ENCODE measurements at regions not wholly inside any gene's neighbourhood (a gene's known extent, or its start where the extent isn't known, plus 50 kb on each side); places are given as distances from the start of the nearest gene placed in this dataset.

DNA sequence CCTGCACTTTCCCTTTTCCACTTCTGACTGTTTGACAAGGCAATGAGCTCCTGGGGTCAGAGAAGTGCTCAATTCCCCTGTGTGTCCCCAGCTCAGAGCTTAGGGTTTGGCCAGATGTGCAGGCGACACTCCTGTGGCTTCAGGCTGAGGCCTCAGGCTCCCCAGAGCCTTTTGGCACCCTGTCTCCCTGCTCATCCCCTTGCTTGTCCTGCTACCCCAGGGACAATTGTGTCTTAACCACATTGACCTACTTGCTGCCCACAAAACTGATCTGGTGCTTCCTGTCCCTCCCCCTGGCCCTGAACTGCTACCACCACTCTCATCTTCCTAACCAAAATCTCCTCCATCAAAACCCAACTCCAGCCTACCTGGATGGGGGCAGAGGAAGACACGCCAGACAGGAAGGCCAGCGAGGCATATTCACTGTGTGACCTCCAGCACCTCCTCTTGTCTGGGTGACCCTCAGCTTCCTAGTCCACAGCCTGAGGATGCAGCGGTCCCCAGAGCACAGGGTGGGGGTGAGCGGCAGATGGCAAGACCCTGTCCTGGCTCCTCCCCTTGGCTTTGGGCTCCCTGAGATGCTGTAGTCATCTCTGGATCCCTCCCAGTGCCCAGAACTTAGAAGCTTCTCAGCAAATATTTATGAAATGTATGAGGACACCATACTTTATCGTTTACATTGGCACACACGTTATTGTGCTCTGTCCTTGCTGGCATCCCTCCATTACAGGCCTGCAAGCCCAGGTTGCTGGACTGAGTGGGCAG is 98.9 kb upstream of the SLC6A6 start:
- ATAC-seq = no peak
- intact Hi-C loops (cut with DNase I) = no loop called here
- no peak for DNase-seq (ENCODE audit: low spot score)

DNA sequence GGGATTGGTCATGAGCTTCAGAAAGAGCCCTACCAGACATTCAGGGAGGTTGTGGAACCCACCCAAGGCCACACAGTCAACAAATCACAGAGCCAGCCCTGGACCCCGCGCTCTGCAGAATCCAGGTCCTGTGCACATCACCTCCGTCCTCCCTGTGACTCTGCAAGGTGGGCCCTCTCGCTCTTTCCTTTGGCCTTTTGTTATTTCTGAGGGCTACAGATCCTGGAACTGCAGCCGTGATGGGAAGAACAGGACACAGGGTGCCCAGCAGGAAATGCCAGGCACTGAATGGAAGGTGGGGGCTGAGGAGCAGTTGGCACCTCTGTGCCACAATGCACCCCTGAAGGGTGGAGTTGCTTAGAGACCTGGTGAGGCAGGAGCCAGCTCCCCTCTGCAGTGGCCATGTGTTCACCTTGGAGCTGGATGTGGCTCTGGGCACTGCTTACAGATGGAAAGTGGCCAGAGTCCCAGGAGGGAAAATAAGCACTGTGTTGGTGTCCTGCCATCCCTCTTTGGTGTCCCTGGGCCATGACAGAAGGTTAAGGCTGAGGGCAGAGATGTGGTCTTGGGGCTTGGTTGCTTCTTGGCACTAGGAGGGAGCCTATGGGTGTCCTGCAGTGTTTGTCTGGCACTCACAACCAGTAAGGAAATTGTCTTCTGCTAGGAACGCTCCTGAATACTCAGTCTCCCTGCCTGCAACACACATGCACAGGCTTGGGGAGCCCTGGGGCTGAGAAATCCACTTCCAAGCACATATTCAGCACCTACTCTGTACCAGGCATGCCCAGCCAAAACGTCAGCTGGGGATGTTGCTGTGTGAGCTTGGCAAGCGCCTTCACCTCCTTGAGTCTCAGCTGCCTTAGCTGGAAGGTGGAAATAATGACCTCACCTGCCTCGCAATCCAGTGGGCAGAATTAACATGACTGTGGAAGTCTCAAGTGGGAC is 98.0 kb upstream of the SLC6A6 start:
- intact Hi-C loops (cut with DNase I) = no loop called here
- no peak for ATAC-seq
- no peak for DNase-seq (ENCODE audit: low spot score)

DNA sequence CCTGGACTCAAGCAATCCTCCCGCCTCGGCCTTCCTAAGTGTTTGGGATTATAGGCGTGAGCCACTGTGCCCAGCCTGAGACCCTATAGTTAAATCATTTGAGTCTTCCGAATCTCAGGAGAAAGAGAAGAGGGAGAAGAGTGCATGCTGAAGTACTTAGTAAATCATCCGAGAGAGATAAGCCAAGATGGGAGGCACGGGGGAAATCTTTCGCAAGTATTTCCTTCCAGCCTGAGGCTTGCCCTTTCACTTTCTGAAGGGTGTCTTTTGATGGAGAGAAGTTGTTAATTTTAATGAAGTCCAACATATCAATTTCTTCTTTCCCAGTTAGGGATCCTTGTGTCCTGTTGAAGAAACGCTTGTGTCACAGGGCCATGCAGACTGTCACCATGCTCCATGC is 97.1 kb upstream of the SLC6A6 start:
- intact Hi-C loops (cut with DNase I) = no loop called here
- DNase-seq (ENCODE audit: low spot score) = no peak

DNA sequence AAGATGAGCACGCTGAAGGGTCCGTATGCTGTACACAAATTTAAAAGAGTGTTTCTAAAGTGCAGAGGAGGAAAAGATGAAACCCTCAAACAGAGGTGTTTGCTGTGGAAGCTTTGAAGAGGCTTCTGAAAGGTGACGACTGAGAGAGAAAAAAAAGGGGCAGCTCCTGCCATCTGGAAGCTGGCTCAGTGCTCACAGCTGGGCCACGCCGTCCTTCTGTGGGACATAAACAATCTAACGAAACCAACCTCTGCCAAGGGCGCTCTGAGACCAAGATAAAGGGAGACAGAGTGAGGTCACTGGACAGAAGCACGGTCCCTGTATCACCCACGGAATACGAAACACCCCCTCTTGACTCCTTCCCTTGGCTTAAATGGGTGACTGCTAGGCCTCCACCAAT is 96.3 kb upstream of the SLC6A6 start:
- intact Hi-C loops (cut with DNase I) = no loop called here
- ATAC-seq (no peak), DNase-seq (ENCODE audit: low spot score) (no peak)

More for the DNA sequence above, 97.1 kb upstream of the SLC6A6 start:
- ATAC-seq = peak; percentile 41

DNA sequence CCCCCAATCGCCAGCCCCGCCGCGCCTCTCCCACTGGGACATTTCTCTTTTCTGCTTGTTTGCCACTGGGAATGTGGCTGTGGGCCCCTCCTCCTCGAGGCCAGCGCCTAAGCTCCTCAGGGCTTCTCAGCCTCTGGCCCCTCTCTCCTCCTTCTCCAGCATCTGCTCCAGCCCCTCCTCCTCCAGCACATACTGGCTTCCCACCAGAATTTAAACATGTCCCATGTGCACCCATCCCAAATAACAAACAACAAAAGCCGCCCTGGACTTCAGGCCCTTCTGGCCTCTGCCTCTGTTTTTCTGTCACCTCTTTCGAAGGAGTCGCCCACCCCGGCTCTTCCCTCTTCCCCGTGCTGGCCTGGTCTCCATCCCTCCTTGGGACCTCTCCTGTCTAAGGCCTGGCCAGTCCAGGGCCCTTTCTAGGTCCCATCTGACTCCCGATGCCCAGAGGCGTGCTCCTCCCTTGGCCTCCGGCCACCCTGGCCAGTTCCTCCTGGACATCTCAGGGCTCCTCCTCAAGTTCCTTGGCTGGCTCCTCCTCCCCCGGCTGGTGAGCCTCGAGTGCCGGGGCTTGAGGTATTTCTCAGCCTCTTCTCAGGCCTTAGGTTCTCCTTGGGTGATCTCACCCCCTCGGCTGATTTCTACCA is 94.6 kb upstream of the SLC6A6 start:
- intact Hi-C loops (cut with DNase I) = no loop called here
- ATAC-seq (peak; percentile 38), DNase-seq (ENCODE audit: low spot score) (no peak)

DNA sequence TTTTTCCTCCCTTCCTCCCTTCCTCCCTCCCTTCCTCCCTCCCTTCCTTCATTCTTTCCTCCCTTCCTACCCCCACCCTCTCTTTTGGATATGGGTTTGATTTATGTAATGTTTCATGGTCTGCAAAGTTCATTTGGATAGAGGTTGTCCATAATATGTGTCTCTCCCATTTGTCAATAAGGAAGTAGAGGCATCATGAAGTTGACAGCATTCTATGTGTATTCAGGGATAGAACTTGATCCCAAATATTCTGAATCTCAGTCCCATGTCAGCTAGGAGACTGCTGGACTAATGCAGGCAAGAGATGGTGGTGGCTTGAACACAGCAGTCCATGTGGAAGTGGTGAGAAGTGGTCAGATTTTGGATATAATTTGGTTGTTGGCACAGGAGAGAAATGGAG is 90.7 kb upstream of the SLC6A6 start:
- no peak for ATAC-seq
- intact Hi-C loops (cut with DNase I) = no loop called here
- no peak for DNase-seq (ENCODE audit: low spot score)

DNA sequence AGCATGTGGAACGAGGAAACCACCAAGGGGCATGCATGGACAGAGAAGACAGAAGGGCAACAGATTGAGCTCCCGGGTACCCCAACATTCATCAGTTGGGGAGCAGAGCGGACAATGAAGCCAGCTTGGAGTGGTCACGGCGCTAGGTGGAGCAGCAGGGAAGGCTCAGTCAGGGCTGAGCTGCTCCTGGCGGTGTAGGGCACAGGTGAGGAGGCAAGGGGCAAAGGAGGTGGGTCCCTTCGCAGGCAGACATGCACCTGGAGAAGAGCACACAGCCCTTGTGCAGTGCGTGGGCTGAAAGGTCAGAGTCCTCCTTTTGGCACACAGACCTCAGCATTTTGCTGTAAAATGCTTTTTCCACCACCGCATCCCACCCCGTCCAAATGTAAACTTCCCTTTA is 90.0 kb upstream of the SLC6A6 start:
- DNase-seq (ENCODE audit: low spot score) (no peak), ATAC-seq (no peak)
- intact Hi-C loops (cut with DNase I) = no loop called here

DNA sequence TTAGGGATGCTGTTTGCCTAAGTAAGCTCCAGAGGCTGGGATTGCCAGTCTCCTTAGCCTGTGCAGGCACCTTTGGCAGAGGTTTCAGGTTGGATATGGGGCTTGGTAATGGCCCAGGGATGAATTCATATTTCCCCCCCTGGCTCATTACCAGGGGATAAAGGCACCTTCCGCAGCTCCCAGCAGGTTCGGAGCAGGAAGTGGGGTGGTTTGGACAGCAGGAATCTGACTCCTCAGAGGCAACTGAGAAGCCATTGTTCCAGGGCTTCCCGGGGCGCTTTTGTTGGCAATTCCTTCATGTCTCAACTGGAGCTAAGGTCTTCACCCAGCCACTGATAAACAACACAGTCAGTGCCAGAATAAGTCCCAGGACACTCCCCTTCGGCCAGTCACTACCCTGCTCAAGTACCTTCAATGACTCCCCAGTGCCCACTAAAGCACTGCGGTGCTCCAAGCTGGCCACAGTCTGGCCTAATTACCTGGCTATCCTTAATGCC is 85.3 kb upstream of the SLC6A6 start:
- ATAC-seq (peak; percentile 61), DNase-seq (ENCODE audit: low spot score) (no peak)
- intact Hi-C loops (cut with DNase I) = no loop called here

DNA sequence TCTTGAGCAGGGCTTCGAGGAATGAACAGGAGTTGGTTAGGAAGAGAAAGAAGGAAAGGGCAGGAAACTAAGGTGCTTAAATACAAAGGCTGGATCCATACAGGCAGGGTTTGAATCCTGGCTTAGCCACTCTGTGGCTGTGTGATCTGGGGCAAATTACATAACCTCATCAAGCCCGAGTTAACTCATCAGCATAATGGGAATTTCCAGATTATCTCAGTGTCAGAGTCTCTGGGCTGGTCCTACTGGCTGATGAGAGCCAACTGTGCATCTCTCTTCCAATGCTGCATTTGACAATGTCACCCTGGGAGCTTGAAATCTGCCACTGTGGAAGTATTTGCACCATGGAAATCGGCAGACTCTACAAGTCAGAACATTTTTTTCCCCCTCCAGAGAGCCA is 83.8 kb upstream of the SLC6A6 start:
- intact Hi-C loops (cut with DNase I) = no loop called here
- no peak for ATAC-seq
- DNase-seq (ENCODE audit: low spot score) = no peak

DNA sequence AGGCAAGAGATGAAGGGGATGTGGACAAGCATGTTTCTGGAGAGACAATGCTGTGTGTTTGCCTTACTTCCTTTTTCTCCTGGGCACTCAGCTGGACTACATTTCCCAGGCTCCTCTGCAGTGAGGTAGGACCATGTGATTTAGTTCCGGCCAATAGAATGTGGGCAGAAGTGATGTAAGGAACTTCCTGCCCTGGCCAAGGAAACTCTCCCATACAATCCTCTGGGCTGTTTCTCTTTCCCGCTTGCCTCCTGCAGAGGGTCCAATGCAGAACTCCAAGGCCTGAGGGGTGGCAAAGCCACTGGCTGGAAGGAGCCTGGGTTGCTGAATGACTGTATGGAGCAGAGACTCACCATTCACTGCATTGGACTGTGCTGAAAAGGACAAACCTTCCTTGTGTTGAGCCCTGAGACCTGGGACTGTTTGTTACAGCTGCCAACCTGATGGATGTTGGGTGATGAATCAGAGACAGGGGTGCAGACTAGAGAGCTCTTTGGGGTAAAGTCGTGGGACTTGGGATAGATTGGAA is 82.7 kb upstream of the SLC6A6 start:
- ATAC-seq (no peak), DNase-seq (ENCODE audit: low spot score) (no peak)
- intact Hi-C loops (cut with DNase I) = no loop called here

DNA sequence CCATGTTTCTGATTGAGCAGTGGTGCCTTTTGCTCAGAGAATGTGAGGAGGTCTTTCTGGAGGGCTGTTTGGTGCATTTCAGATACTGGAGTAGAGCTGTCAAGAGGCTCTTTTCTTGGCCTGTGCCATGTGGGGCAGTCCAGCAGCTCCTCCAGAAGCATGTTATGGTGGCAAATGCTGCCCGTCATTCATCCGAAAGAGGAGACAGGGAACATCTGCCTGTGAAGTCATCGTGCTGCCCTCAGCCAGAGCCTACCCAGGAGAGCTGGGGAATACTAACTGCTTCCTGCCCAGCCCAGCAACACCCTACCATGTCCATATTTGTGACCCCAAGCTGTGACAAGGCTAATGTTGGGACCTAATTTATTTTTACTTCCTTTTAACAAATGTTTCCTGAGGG is 82.2 kb upstream of the SLC6A6 start:
- intact Hi-C loops (cut with DNase I) = no loop called here
- DNase-seq (ENCODE audit: low spot score) (no peak), ATAC-seq (no peak)

DNA sequence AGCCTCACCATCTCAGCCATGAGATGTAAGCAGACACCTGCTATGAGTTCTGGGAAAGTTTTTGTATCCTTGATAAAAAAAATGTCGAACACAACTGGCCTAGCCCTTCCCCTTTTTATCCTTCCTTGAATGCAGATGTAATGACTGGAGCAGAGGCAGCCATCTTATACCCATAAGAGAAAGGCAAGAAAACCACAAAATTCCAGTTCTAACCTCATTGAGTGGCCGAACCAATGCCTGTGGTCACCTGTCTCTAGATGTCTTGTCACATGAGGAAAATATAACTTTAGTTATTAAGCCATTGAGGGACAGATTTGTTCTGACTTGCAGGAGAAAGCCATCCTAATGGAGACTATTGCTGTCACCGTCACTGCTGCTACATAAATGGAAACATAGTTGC is 80.4 kb upstream of the SLC6A6 start:
- intact Hi-C loops (cut with DNase I) = no loop called here
- no peak for ATAC-seq
- no peak for DNase-seq (ENCODE audit: low spot score)

DNA sequence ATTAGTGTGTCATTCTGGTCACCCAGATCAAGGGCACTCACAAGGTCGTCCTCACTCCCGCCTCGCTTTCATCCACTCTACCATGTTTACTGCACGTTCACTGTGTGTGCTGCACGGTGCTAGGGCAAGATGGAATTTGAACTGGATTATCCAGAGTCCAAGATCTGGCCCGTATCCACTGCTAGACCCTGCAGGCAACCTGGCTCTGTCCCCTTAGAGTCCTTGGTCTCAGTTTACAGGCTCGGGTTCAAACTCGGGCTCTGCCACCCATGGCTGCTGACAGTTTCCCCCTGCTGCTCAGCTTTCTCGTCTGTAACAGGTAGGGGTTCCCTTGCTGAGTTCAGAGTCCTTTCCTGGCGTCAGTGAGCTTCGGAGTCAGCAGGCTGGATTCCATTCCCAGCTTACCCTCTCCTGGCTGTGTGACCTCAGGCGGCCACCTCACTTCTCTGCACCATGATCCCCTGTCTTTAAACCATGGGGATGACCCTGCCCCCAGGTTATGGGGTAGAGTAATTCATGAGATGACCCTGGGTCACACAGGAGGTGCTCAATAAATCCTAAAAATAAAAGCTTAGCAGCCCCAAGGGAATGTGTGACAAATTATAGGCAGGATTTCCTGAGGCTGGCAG is 79.6 kb upstream of the SLC6A6 start:
- intact Hi-C loops (cut with DNase I) = no loop called here
- no peak for DNase-seq (ENCODE audit: low spot score)
- no peak for ATAC-seq

DNA sequence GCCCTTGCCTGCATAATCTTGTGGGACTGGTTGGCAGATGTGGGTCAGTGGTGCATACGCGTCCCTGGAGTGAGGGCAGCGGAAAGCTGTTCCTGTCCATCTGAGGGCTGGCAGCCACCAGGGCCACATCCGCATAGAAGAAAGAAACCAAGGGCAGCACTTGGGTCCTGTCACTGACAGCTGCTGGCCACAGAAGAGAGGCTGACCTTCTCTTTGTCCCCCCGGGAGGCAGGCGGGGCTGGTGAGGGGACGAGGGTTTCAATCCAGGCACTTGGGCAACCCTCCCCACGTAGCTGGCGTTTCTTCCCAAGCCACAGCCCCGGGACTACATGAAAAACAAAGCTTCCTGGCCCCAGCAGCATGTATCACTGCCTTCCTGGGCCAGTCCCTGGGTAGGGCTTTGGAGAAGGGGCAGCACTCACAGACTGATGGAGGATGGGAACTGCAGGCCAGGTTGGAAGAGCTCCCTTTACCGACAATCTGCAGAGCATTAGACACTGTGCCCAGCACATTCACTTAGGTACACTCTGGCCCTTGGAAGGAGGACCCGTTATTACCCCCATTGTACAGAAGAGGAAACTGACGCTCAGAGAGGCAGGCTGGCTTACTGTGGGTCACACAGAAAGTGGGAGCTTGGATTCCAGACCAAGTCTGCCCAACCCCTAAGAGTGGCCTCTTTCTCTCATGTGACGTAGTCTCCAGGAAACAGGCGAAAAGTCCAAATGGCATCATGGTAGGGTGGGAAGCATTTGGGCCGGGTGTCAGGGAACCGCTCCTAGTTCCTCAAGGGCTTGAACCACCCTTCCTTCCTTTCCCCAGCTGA is 78.8 kb upstream of the SLC6A6 start:
- DNase-seq (ENCODE audit: low spot score) = no peak
- intact Hi-C loops (cut with DNase I) = no loop called here
- no peak for ATAC-seq

DNA sequence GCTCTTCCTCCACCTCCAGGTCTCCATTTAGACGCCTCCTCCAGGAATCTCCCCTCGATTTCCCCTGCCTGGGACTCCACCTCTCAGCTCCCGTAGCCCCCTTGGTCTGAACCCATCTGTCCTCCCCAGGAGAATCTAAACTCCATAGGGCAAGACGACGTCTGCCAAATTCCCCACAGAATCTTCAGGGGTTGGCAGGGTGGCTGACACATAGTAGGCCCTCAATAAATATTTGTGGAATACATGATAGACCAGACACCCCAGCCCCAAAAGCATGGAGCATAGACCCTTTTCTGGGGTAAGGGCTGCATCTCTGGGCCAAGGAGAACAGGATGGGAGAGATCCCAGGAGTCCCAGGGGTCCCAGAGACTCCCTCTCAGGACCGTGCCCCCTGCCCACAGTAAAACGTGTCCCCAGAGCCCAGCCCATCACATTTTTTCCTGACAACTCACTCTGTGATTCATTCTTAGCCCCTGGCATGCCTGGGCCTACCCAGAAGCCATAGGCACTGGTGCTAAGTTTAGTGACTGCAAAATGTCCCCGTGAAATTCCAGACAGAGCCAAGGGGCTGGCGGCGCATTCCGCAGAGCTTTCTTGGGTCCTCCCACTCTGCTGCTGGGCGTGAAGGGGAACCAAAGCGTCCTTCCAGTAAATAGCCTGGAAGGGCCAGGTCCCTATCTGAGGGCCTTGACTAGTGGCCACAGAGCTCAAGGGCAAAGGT is 78.0 kb upstream of the SLC6A6 start:
- intact Hi-C loops (cut with DNase I) = no loop called here
- DNase-seq (ENCODE audit: low spot score) = no peak
- no peak for ATAC-seq

DNA sequence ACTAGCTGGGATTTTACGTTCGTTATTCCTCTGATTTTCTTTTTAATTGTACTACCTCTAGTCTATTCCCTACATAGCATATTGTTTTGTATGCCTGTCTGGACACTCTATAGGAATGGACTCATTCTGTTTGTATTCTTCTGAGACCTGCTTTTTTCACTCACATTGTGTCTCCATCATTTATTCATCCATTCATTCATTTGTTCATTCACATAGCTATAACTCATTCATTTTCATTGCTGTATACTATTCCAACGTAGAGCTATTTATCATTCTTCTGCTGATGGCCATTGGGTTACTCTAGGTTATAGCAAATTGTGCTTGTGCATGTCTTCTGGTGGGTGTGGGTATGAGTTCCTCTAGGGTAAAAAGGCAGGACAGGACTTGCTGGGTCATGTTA is 74.0 kb upstream of the SLC6A6 start:
- DNase-seq (ENCODE audit: low spot score) = no peak
- intact Hi-C loops (cut with DNase I) = no loop called here
- no peak for ATAC-seq

DNA sequence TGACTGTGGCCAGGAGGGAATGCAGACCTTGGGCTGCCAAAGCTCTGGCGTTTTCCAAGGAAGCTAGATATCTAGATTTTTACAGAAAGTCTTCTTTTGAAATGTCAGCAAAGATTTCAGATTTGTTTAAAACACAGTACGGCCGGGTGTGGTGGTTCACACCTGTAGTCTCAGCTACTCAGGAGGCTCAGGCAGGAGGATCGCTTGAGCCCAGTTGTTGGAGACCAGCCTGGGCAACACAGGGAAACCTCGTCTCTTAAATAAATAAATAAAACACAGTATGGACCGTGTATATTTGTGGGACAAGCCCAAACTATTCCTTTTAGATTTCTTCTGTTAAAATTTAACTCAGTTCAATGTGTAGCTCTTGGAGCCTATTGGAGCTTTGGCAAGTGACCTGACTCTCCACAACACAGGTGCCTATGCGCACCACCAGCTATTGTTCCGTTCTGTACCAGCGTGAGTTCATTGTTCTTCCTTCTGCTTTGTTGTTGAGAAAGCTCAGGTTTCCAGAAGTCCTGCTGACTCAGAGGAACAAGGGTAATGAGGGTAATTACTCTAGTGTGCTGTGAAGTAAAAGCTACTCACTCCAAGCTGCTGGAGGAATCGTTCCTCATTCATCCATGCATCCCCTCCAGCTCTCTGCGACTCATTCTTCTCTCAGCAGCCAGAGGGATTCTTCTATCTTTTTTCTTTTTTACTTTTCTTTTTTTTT is 73.1 kb upstream of the SLC6A6 start:
- no peak for DNase-seq (ENCODE audit: low spot score)
- ATAC-seq = no peak
- intact Hi-C loops (cut with DNase I) = no loop called here
